SK-N-SH treated with all-trans-retinoic acid at 6 μM for 48 hours (cell line): ENCODE measurements at regions not wholly inside any gene's neighbourhood (a gene's known extent, or its start where the extent isn't known, plus 50 kb on each side); places are given as distances from the start of the nearest gene placed in this dataset.

Experiments used
- CREB5 ChIP-seq: fragments of 250-450 bp; sonication (Bioruptor Pico); IDR thresholded peaks from 2 replicates; pipeline ENCODE4 v1.5.1; 2020; ENCODE audit warnings: low read depth, mild to moderate bottlenecking, moderate library complexity
- OSR1 ChIP-seq: fragments of 250-450 bp; sonication (Bioruptor Pico); IDR thresholded peaks from 2 replicates; pipeline ENCODE4 v1.8.0; 2022; ENCODE audit warnings: moderate library complexity, mild to moderate bottlenecking, inconsistent platforms
- PATZ1 ChIP-seq: fragments of 250-450 bp; sonication (Bioruptor Pico); IDR thresholded peaks from 2 replicates; pipeline ENCODE4 v1.8.0; 2020; ENCODE audit warnings: mild to moderate bottlenecking, moderate library complexity, borderline replicate concordance
- ZFP3 ChIP-seq: fragments of 250-450 bp; sonication (Bioruptor Pico); IDR thresholded peaks from 2 replicates; pipeline ENCODE4 v1.5.0; 2020; ENCODE audit warnings: mild to moderate bottlenecking, moderate library complexity
- ZFP30 ChIP-seq: fragments of 450-650 bp; formaldehyde crosslinking; IDR thresholded peaks from 2 replicates; pipeline ENCODE4 v1.5.0; 2022; ENCODE audit warnings: mild to moderate bottlenecking, moderate library complexity

GRCh38 chr5:96134886-96135285 is 173.2 kb upstream of the ELL2 start:
- TF ChIP-seq ZFP3 (no peak), CREB5 (CRISPR knock-in tag) (no peak), PATZ1 (no peak), ZFP30 (CRISPR knock-in tag) (no peak), OSR1 (no peak)
